GM12873 (cell line): ENCODE measurements at regions not wholly inside any gene's neighbourhood (a gene's known extent, or its start where the extent isn't known, plus 50 kb on each side); places are given as distances from the start of the nearest gene placed in this dataset.

Source experiments
- TF ChIP-seq, protein P1 (sequence below): IDR thresholded peaks from 2 replicates; pipeline ENCODE4 v1.5.1; 2012; ENCODE audit warnings: low read depth, mild to moderate bottlenecking, moderate library complexity, low read length, control low read depth; ENCODE audit not compliant: insufficient read depth; ENCODE audit errors: missing control alignments

- TF ChIP-seq, protein P1, sequence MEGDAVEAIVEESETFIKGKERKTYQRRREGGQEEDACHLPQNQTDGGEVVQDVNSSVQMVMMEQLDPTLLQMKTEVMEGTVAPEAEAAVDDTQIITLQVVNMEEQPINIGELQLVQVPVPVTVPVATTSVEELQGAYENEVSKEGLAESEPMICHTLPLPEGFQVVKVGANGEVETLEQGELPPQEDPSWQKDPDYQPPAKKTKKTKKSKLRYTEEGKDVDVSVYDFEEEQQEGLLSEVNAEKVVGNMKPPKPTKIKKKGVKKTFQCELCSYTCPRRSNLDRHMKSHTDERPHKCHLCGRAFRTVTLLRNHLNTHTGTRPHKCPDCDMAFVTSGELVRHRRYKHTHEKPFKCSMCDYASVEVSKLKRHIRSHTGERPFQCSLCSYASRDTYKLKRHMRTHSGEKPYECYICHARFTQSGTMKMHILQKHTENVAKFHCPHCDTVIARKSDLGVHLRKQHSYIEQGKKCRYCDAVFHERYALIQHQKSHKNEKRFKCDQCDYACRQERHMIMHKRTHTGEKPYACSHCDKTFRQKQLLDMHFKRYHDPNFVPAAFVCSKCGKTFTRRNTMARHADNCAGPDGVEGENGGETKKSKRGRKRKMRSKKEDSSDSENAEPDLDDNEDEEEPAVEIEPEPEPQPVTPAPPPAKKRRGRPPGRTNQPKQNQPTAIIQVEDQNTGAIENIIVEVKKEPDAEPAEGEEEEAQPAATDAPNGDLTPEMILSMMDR, result no peak
Observed at GRCh38 chr2:187612857-187613256, 58.6 kb upstream of the TFPI start.

- TF ChIP-seq, protein P1, result no peak
Observed at GRCh38 chr2:187614756-187615155, 60.5 kb upstream of the TFPI start.

- TF ChIP-seq, protein P1, result no peak
Observed at GRCh38 chr2:187615364-187615763, 61.1 kb upstream of the TFPI start.

DNA sequence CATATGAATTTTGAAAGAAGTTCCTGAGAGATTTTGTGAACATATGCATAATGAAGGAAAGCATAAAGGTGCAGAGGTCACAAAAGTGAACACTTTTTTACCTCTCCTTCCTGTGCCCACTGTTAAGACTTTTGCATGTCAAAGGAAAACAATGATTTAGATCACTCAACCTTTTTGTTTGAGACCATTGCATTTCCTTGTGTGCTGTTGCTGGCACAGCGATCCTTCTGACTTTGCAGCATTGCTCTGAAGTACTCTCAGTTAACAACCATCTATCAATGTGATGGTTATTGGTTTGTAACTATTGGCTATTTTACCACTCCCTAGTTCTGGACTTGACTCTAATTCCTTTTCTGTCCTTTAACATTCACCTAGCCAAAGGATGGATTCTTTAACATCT, 61.7 kb upstream of the TFPI start:
- TF ChIP-seq, protein P1, result no peak

DNA sequence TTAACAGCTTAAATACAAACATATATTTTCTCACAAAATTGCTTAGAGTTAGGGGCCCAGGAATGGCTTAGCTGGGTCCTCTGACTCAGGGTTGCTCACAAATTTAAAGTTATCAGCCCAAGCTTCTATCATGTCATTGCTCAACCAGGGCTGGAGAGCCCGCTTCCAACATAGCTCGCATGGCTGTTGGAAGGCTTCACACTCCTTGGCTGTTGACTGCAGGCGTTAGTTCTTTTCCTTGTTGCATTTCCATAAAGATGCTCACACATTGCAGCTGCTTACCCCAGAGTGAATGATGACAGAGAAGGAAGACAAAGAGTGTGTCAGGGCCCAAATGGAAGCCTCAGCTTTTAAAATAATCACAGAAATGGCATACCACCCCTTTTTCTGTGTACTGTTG, 62.9 kb upstream of the TFPI start:
- TF ChIP-seq, protein P1, result no peak

DNA sequence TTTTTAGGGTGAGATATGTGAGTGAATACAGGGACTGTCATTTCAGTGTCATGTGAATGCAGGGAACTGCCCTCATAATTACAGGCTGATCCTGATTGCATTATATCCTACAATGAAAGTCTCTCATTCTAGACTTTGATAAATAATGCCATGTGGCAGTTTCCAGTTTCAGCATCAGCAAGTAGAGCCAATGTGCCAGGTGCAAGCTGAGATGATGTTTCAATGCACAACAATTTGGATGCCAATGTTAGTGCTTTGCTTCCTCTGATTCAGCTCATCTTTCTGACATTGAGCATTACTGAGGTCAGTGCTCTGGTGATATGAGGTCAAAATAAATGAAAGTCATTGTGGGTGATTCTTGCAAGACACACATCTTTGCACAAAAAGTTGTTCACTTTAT, 63.7 kb upstream of the TFPI start:
- TF ChIP-seq, protein P1, result no peak

- TF ChIP-seq, protein P1, result no peak
Observed at GRCh38 chr2:187618813-187619212, 64.6 kb upstream of the TFPI start.
